HepG2 (cell line): ENCODE measurements at regions not wholly inside any gene's neighbourhood (a gene's known extent, or its start where the extent isn't known, plus 50 kb on each side); places are given as distances from the start of the nearest gene placed in this dataset.

ENCODE experiments used
- ATAC-seq: fragments of 200-7000 bp; cut with Tn5 transposase; 3 replicates; pipeline ENCODE4 v1.9.1; 2020; ENCODE audit warnings: mild to moderate bottlenecking, moderate library complexity
- BruUV-seq: library from RNA; stranded (reverse); fragments of 400-500 nt; replicated peaks from 2 replicates; lab custom pipeline; 2021; lab: Mats Ljungman, UMichigan
- CTCF ChIA-PET: fragments of 300-600 bp; formaldehyde crosslinking; extraction: SDS; loops from one replicate; lab custom pipeline; 2021; ENCODE audit warnings: low total read pairs, inconsistent platforms, low intra/inter-chr PET ratio; lab: Yijun Ruan, JAX
- POLR2A ChIA-PET: fragments of 350-600 bp; sonication (Branson Sonifier 250); formaldehyde crosslinking; loops from one replicate; lab custom pipeline; 2020; ENCODE audit warnings: antibody characterized with exemption, inconsistent platforms; lab: Yijun Ruan, JAX
- DNase-seq: peaks from one replicate; pipeline ENCODE4 v3.0.0-alpha.2; 2015; ENCODE audit warnings: low spot score
- FAIRE-seq: peaks from 3 replicates; lab custom pipeline; 2011; peaks lifted over from hg19 to GRCh38; lab: Jason Lieb, UNC
- H2AFZ ChIP-seq: one replicate; pipeline ENCODE4 v1.6.1; 2011; ENCODE audit warnings: low read length, inconsistent platforms
- H3K27ac ChIP-seq: fragments of 300-600 bp; 3 replicates; pipeline ENCODE4 v1.8.0; 2011; ENCODE audit warnings: mixed run types, mild to moderate bottlenecking, mixed read lengths, low read length, inconsistent platforms; ENCODE audit not compliant: insufficient read depth; ENCODE audit errors: extremely low read length
- H3K27me3 ChIP-seq, 2 experiments: fragments of 200-600 bp in 1 of 2; 2 replicates in 1 of 2; 3 replicates in 1 of 2; pipeline versions ENCODE4 v1.6.0 to v1.8.0; 2011; ENCODE audit warnings: low read length in 2 of 2, mild to moderate bottlenecking in 2 of 2, moderate library complexity in 2 of 2, inconsistent platforms in 1 of 2; ENCODE audit not compliant: insufficient read depth in 2 of 2, control insufficient read depth in 1 of 2
- H3K36me3 ChIP-seq, 2 experiments: fragments of 200-600 bp in 1 of 2; replicated peaks in 1 of 2; 2 replicates in 1 of 2; 3 replicates in 1 of 2; pipeline versions ENCODE4 v1.5.1 to v1.8.0; 2011; ENCODE audit warnings: low read length in 2 of 2, inconsistent platforms in 1 of 2; ENCODE audit not compliant: insufficient read depth in 2 of 2, control insufficient read depth in 1 of 2
- H3K4me1 ChIP-seq: 2 replicates; pipeline ENCODE4 v1.5.1; 2012; ENCODE audit warnings: low read length, inconsistent platforms; ENCODE audit not compliant: insufficient read depth
- H3K4me2 ChIP-seq: 2 replicates; pipeline ENCODE4 v1.6.0; 2011; ENCODE audit warnings: low read depth, low read length, inconsistent platforms
- H3K4me3 ChIP-seq, 3 experiments: fragments of 200-600 bp in 1 of 3; sonication (generic), shearing (Covaris generic) in 1 of 3; replicated peaks in 1 of 3; 2 replicates each; pipeline ENCODE4 v1.5.1; 2011 to 2016; ENCODE audit warnings: low read length in 3 of 3, inconsistent platforms in 2 of 3, low read depth in 2 of 3, mild to moderate bottlenecking in 2 of 3, control low read depth in 1 of 3, mixed read lengths in 1 of 3; ENCODE audit not compliant: insufficient read depth in 1 of 3
- H3K79me2 ChIP-seq: one replicate; pipeline ENCODE4 v1.6.1; 2011; ENCODE audit warnings: low read length, inconsistent platforms; ENCODE audit not compliant: insufficient read depth
- H3K9ac ChIP-seq: 2 replicates; pipeline ENCODE4 v1.6.0; 2011; ENCODE audit warnings: mild to moderate bottlenecking, low read depth, low read length, inconsistent platforms; ENCODE audit not compliant: insufficient read depth
- H3K9me3 ChIP-seq: 2 replicates; pipeline ENCODE4 v1.5.1; 2012; ENCODE audit warnings: mild to moderate bottlenecking, low read length
- H4K20me1 ChIP-seq: 2 replicates; pipeline ENCODE4 v1.6.0; 2011; ENCODE audit warnings: inconsistent platforms, mild to moderate bottlenecking, low read length, moderate library complexity; ENCODE audit not compliant: insufficient read depth
- AGO1 ChIP-seq: fragments of 200-400 bp; formaldehyde crosslinking; IDR thresholded peaks from 2 replicates; pipeline ENCODE4 v1.6.1; 2017; ENCODE audit warnings: mild to moderate bottlenecking, low read depth, low read length, moderate library complexity; ENCODE audit not compliant: poor library complexity, severe bottlenecking
- EHMT2 ChIP-seq: fragments of 200-600 bp; sonication (generic); IDR thresholded peaks from 2 replicates; pipeline ENCODE4 v1.7.0; 2017; ENCODE audit warnings: antibody characterized with exemption, low read depth, low read length, borderline replicate concordance
- ETV6 ChIP-seq: sonication (generic); formaldehyde crosslinking; conservative IDR thresholded peaks from 2 replicates; pipeline ENCODE4 v1.4.0; 2020; ENCODE audit warnings: missing genetic modification reagents
- FLYWCH1 ChIP-seq: sonication (generic); formaldehyde crosslinking; IDR thresholded peaks from 2 replicates; pipeline ENCODE4 v1.8.1; 2023; ENCODE audit warnings: mild to moderate bottlenecking, missing genetic modification reagents
- FOXO4 ChIP-seq: sonication (generic); formaldehyde crosslinking; conservative IDR thresholded peaks from 2 replicates; pipeline ENCODE4 v1.8.1; 2023; ENCODE audit warnings: missing genetic modification reagents
- HOXA9 ChIP-seq: sonication (generic); formaldehyde crosslinking; IDR thresholded peaks from 2 replicates; pipeline ENCODE4 v1.8.1; 2022; ENCODE audit warnings: missing genetic modification reagents, mild to moderate bottlenecking, moderate library complexity, borderline replicate concordance
- IKZF4 ChIP-seq: sonication (generic); formaldehyde crosslinking; IDR thresholded peaks from 2 replicates; pipeline ENCODE4 v1.5.1; 2020; ENCODE audit warnings: borderline replicate concordance, mild to moderate bottlenecking, low read depth, missing genetic modification reagents; ENCODE audit errors: not compliant biosample characterization
- ISL2 ChIP-seq: sonication (generic); formaldehyde crosslinking; IDR thresholded peaks from 2 replicates; pipeline ENCODE4 v1.5.0; 2020; ENCODE audit warnings: missing genetic modification reagents
- MBNL3 ChIP-seq: fragments of 250-450 bp; sonication (Bioruptor Pico); conservative IDR thresholded peaks from 2 replicates; pipeline ENCODE4 v1.8.0; 2022; ENCODE audit warnings: mild to moderate bottlenecking, inconsistent platforms
- RBAK ChIP-seq: sonication (generic); formaldehyde crosslinking; IDR thresholded peaks from 2 replicates; pipeline ENCODE4 v1.5.1; 2020; ENCODE audit warnings: mild to moderate bottlenecking, missing genetic modification reagents
- ZBTB33 ChIP-seq: sonication (generic); formaldehyde crosslinking; IDR thresholded peaks from 2 replicates; pipeline ENCODE4 v1.4.0; 2020; ENCODE audit warnings: missing genetic modification reagents
- ZC3H13 ChIP-seq: sonication (generic); formaldehyde crosslinking; IDR thresholded peaks from 2 replicates; pipeline ENCODE4 v1.8.1; 2023; ENCODE audit warnings: mild to moderate bottlenecking, missing genetic modification reagents, moderate library complexity
- ZNF205 ChIP-seq: IDR thresholded peaks from 2 replicates; pipeline ENCODE4 v1.6.1; 2018; ENCODE audit warnings: missing biosample characterization, missing genetic modification reagents
- ZNF276 ChIP-seq: sonication (generic); formaldehyde crosslinking; IDR thresholded peaks from 2 replicates; pipeline ENCODE4 v1.4.0; 2020; ENCODE audit warnings: mild to moderate bottlenecking, low read depth, missing genetic modification reagents
- ZNF329 ChIP-seq: sonication (generic); formaldehyde crosslinking; IDR thresholded peaks from 2 replicates; pipeline ENCODE4 v1.9.0; 2021; ENCODE audit warnings: low read depth, mild to moderate bottlenecking, missing genetic modification reagents
- ZNF724P ChIP-seq: sonication (generic); formaldehyde crosslinking; IDR thresholded peaks from 2 replicates; pipeline ENCODE4 v1.8.0; 2022; ENCODE audit warnings: missing genetic modification reagents, borderline replicate concordance
- ZNF75D ChIP-seq: sonication (generic); formaldehyde crosslinking; IDR thresholded peaks from 2 replicates; pipeline ENCODE4 v1.8.1; 2023; ENCODE audit warnings: missing genetic modification reagents, mild to moderate bottlenecking, borderline replicate concordance
- WGBS: methylation state at CpG from one replicate; pipeline ENCODE4 v1.1.6; 2017; ENCODE audit warnings: low lambda C conversion rate; 5-methylcytosine and 5-hydroxymethylcytosine counted together
- in situ Hi-C: cut with HindIII; loops from 2 replicates; pipeline ENCODE4 v1.10.0; 2017; ENCODE audit warnings: low pct_unique_long_range_greater_than_20kb; ENCODE audit not compliant: extremely low pct_ligation_motif_present
- intact Hi-C: fragments of 100-400 bp; cut with micrococcal nuclease; formaldehyde crosslinking; loops from one replicate; pipeline ENCODE4 v1.10.0; 2022; ENCODE audit not compliant: unreplicated experiment

GRCh38 chr6:134585517-134585873 lies 267.6 kb upstream of the SGK1 start:
- Histone ChIP-seq H3K36me3 (no peaks in the 10 kb centered on the region), H3K4me3 (no peak overlapping the region), H3K27ac (no peak overlapping the region), H4K20me1 (no peaks in the 10 kb centered on the region)
- TF ChIP-seq ZBTB33: no peak
- TF ChIP-seq FLYWCH1: no peak
- TF ChIP-seq RBAK (CRISPR knock-in tag): no peak
- no peak for TF ChIP-seq ZNF75D (CRISPR knock-in tag)
- TF ChIP-seq ZC3H13: no peak
- no peak for TF ChIP-seq ZNF205
- TF ChIP-seq MBNL3 (CRISPR knock-in tag): no peak
- TF ChIP-seq HOXA9 (CRISPR knock-in tag): no peak
- no peak for TF ChIP-seq ZNF724P (CRISPR knock-in tag)
- TF ChIP-seq ZNF329 (CRISPR knock-in tag): no peak
- TF ChIP-seq EHMT2: no peak
- no peak for TF ChIP-seq ETV6 (CRISPR knock-in tag)
- no peak for TF ChIP-seq AGO1
- no peak for TF ChIP-seq ISL2 (CRISPR knock-in tag)
- TF ChIP-seq ZNF276 (CRISPR knock-in tag): no peak
- TF ChIP-seq FOXO4: no peak
- TF ChIP-seq IKZF4: no peak
- TF ChIP-seq, all 625 proteins: peak for 0
- H3K4me2 ChIP-seq: no peak overlapping the region
- in situ Hi-C loops: no loop called here
- intact Hi-C loops: no loop called here
- ChIA-PET CTCF (no interaction called here), POLR2A (no interaction called here)
- H2AFZ ChIP-seq: no peak overlapping the region
- WGBS: 53% methylated on average over 8 of the region's 8 CpGs
- ATAC-seq: no peak
- H3K9ac ChIP-seq: no peak overlapping the region
- no peak for FAIRE-seq
- H3K9me3 ChIP-seq: no peaks in the 10 kb centered on the region
- H3K27me3 ChIP-seq: no peaks in the 10 kb centered on the region
- no peak for DNase-seq
- no peaks in the 10 kb centered on the region for H3K4me1 ChIP-seq
- BruUV-seq: no TSS peak
- H3K79me2 ChIP-seq: no peaks in the 10 kb centered on the region
